ENCODE measurements at regions not wholly inside any gene's neighbourhood (a gene's known extent, or its start where the extent isn't known, plus 50 kb on each side); places are given as distances from the start of the nearest gene placed in this dataset.
"Not testable (repeated sequence)": the region's sequence is repeated elsewhere in the genome, so short reads cannot be mapped to it uniquely, and the experiment has no call there.

- TF ChIP-seq, protein P1, sequence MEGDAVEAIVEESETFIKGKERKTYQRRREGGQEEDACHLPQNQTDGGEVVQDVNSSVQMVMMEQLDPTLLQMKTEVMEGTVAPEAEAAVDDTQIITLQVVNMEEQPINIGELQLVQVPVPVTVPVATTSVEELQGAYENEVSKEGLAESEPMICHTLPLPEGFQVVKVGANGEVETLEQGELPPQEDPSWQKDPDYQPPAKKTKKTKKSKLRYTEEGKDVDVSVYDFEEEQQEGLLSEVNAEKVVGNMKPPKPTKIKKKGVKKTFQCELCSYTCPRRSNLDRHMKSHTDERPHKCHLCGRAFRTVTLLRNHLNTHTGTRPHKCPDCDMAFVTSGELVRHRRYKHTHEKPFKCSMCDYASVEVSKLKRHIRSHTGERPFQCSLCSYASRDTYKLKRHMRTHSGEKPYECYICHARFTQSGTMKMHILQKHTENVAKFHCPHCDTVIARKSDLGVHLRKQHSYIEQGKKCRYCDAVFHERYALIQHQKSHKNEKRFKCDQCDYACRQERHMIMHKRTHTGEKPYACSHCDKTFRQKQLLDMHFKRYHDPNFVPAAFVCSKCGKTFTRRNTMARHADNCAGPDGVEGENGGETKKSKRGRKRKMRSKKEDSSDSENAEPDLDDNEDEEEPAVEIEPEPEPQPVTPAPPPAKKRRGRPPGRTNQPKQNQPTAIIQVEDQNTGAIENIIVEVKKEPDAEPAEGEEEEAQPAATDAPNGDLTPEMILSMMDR (conservative IDR thresholded peaks at IDR 0.05; ENCODE audit: low read depth, low read length) = no peak
Measured at GRCh38 chr2:20120569-20121416, 69.4 kb upstream of the LAPTM4A start.

GRCh38 chr2:20118051-20118450, 66.6 kb upstream of the LAPTM4A start:
- no peak overlapping the region for H3K4me3 ChIP-seq (ENCODE audit: low read depth, low read length)
- TF ChIP-seq, protein P1 (conservative IDR thresholded peaks at IDR 0.05; ENCODE audit: low read depth, low read length) = no peak
- DNase-seq (ENCODE audit: low read depth) = no peak

More at GRCh38 chr2:20120569-20121416, 69.4 kb upstream of the LAPTM4A start:
- no peak for DNase-seq (ENCODE audit: low read depth)
- H3K4me3 ChIP-seq (ENCODE audit: low read depth, low read length) = no peak overlapping the region

DNA sequence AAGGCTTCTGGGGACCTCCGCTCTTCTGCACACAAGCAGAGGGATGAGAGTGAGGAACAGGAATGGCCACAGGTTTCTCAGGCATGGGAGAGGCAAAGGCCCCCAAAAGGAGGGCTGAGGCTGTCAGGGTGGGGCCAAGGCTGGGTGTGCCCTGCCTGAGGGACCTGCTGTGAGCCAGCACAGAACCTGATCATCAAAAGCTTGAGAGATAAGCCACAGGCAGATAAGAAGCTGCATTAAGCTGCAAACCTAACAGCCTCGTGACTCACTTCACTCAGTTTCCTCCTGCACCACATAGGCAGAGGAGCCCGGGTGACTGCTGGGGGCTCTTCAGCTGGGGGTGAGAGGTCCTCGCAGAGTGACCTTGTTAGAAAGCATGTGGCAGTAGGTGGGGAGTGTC, 64.5 kb upstream of the LAPTM4A start:
- TF ChIP-seq, protein P1 (conservative IDR thresholded peaks at IDR 0.05; ENCODE audit: low read depth, low read length) = no peak
- no peak overlapping the region for H3K4me3 ChIP-seq (ENCODE audit: low read depth, low read length)
- no peak for DNase-seq (ENCODE audit: low read depth)

DNA sequence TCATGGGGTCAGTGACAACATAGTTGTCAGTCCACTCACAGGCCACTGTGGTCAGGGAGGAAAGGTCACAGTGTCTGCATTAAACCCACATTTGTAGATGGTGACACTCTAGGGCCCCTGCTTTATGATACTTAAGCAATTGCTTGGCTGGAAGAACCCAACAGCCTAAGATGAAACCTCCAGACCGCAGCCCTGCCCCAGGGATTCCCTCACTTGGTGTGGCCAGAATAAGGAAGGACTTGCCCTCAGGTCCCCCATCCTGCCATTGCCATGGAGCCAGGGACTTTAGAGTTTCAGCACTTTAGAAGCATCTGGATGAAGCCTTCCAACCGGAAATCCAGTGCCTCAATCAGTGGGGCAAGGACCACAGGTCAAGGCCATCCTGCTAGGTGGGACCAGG, 63.9 kb upstream of the LAPTM4A start:
- no peak for DNase-seq (ENCODE audit: low read depth)
- TF ChIP-seq, protein P1 (conservative IDR thresholded peaks at IDR 0.05; ENCODE audit: low read depth, low read length) = no peak
- H3K4me3 ChIP-seq (ENCODE audit: low read depth, low read length) = no peak overlapping the region

GRCh38 chr2:20113986-20114938, 62.8 kb upstream of the LAPTM4A start:
- TF ChIP-seq, protein P1 (conservative IDR thresholded peaks at IDR 0.05; ENCODE audit: low read depth, low read length) = no peak
- no peak for DNase-seq (ENCODE audit: low read depth)
- no peak overlapping the region for H3K4me3 ChIP-seq (ENCODE audit: low read depth, low read length)

GRCh38 chr2:20113004-20113796, 61.8 kb upstream of the LAPTM4A start:
- DNase-seq (ENCODE audit: low read depth) = no peak
- TF ChIP-seq, protein P1 (conservative IDR thresholded peaks at IDR 0.05; ENCODE audit: low read depth, low read length) = no peak
- H3K4me3 ChIP-seq (ENCODE audit: low read depth, low read length) = no peak overlapping the region

- H3K4me3 ChIP-seq (ENCODE audit: low read depth, low read length); DNase-seq (ENCODE audit: low read depth): not testable (repeated sequence)
Measured at GRCh38 chr2:20112361-20112760, 60.9 kb upstream of the LAPTM4A start.
